GM12891 (cell line): ENCODE measurements at regions not wholly inside any gene's neighbourhood (a gene's known extent, or its start where the extent isn't known, plus 50 kb on each side); places are given as distances from the start of the nearest gene placed in this dataset.

ENCODE experiments used
- PAX5 ChIP-seq: IDR thresholded peaks from 2 replicates; pipeline ENCODE4 v1.6.1; 2011; ENCODE audit warnings: low read length, moderate library complexity, mild to moderate bottlenecking; ENCODE audit not compliant: insufficient read depth, severe bottlenecking
- POLR2A ChIP-seq: IDR thresholded peaks from 2 replicates; pipeline ENCODE4 v1.6.1; 2011; ENCODE audit warnings: low read depth, low read length, control low read depth
- POLR2AphosphoS5 ChIP-seq: IDR thresholded peaks from 2 replicates; pipeline ENCODE4 v1.6.1; 2011; ENCODE audit warnings: low read depth, low read length, control low read depth
- POU2F2 ChIP-seq: IDR thresholded peaks from 2 replicates; pipeline ENCODE4 v1.6.1; 2011; ENCODE audit warnings: low read depth, mild to moderate bottlenecking, control low read depth, low read length, moderate library complexity
- SPI1 ChIP-seq: IDR thresholded peaks from 2 replicates; pipeline ENCODE4 v1.6.1; 2011; ENCODE audit warnings: low read depth, low read length, control low read depth
- TAF1 ChIP-seq: IDR thresholded peaks from 2 replicates; pipeline ENCODE4 v1.6.1; 2011; ENCODE audit warnings: low read depth, low read length, control low read depth

GRCh38 chr14:40581264-40581663 lies 1025.4 kb upstream of the LRFN5 start:
- TF ChIP-seq POLR2A = no peak
- TF ChIP-seq POLR2AphosphoS5 = no peak
- TF ChIP-seq TAF1 = no peak
- TF ChIP-seq SPI1 = no peak
- TF ChIP-seq POU2F2 = no peak
- no peak for TF ChIP-seq PAX5
